ENCODE measurements at regions not wholly inside any gene's neighbourhood (a gene's known extent, or its start where the extent isn't known, plus 50 kb on each side); places are given as distances from the start of the nearest gene placed in this dataset.
"Not testable (repeated sequence)": the region's sequence is repeated elsewhere in the genome, so short reads cannot be mapped to it uniquely, and the experiment has no call there.

- no peak for DNase-seq
Observed at GRCh38 chr6:93745306-93745705, 325.9 kb upstream of the EPHA7 start.

- no peak for DNase-seq
Observed at GRCh38 chr6:93735099-93735498, 315.7 kb upstream of the EPHA7 start.

GRCh38 chr6:93731306-93731705 is 311.9 kb upstream of the EPHA7 start:
- DNase-seq = no peak

GRCh38 chr6:93728150-93728549 is 308.8 kb upstream of the EPHA7 start:
- no peak for DNase-seq

GRCh38 chr6:93727447-93727846 is 308.1 kb upstream of the EPHA7 start:
- DNase-seq = no peak

- peak; percentile 40 for DNase-seq
Observed at GRCh38 chr6:93721386-93722048, 302.2 kb upstream of the EPHA7 start.

GRCh38 chr6:93713974-93714373 is 294.6 kb upstream of the EPHA7 start:
- DNase-seq = no peak

GRCh38 chr6:93703431-93703830 is 284.1 kb upstream of the EPHA7 start:
- DNase-seq = no peak

GRCh38 chr6:93701526-93701925 is 282.2 kb upstream of the EPHA7 start:
- no peak for DNase-seq

- no peak for DNase-seq
Observed at GRCh38 chr6:93685494-93685893, 266.1 kb upstream of the EPHA7 start.

- no peak for DNase-seq
Observed at GRCh38 chr6:93684339-93684738, 265.0 kb upstream of the EPHA7 start.

GRCh38 chr6:93679836-93680235 is 260.5 kb upstream of the EPHA7 start:
- DNase-seq = no peak

- DNase-seq = no peak
Observed at GRCh38 chr6:93678841-93679454, 259.6 kb upstream of the EPHA7 start.

- no peak for DNase-seq
Observed at GRCh38 chr6:93677264-93677965, 258.1 kb upstream of the EPHA7 start.

- DNase-seq = no peak
Observed at GRCh38 chr6:93676581-93676980, 257.2 kb upstream of the EPHA7 start.

GRCh38 chr6:93675856-93676417 is 256.6 kb upstream of the EPHA7 start:
- no peak for DNase-seq

GRCh38 chr6:93663111-93663510 is 243.8 kb upstream of the EPHA7 start:
- DNase-seq = no peak

- DNase-seq = no peak
Observed at GRCh38 chr6:93654548-93654947, 235.2 kb upstream of the EPHA7 start.

- no peak for DNase-seq
Observed at GRCh38 chr6:93644611-93645010, 225.3 kb upstream of the EPHA7 start.

- DNase-seq = no peak
Observed at GRCh38 chr6:93639126-93639525, 219.8 kb upstream of the EPHA7 start.

- DNase-seq = not testable (repeated sequence)
Observed at GRCh38 chr6:93636987-93637664, 217.8 kb upstream of the EPHA7 start.

- no peak for DNase-seq
Observed at GRCh38 chr6:93624408-93624807, 205.0 kb upstream of the EPHA7 start.

- no peak for DNase-seq
Observed at GRCh38 chr6:93621442-93621841, 202.1 kb upstream of the EPHA7 start.

Measured in HCEC 1CT (cell line).